ENCODE measurements at regions not wholly inside any gene's neighbourhood (a gene's known extent, or its start where the extent isn't known, plus 50 kb on each side); places are given as distances from the start of the nearest gene placed in this dataset.

DNA sequence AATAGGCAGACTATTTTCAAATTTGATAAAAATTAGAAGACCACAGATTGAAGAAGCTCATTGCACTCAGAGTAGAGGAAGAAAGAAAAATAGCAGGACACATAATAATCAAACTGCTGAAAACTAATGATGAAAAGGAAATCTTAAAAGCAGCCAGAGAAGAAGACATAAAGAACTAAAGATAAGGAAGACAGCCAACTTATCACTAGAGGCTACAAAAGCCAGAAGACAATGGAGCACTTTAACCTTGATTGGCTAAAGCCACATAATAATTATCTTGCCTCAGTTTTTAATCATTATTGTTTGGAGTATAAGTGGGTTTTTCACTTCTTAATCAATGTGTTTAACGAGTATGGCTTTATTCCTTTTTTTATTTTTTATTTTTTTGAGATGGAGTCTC lies 397.6 kb downstream of the RNF144B start:
- no peak for DNase-seq

DNA sequence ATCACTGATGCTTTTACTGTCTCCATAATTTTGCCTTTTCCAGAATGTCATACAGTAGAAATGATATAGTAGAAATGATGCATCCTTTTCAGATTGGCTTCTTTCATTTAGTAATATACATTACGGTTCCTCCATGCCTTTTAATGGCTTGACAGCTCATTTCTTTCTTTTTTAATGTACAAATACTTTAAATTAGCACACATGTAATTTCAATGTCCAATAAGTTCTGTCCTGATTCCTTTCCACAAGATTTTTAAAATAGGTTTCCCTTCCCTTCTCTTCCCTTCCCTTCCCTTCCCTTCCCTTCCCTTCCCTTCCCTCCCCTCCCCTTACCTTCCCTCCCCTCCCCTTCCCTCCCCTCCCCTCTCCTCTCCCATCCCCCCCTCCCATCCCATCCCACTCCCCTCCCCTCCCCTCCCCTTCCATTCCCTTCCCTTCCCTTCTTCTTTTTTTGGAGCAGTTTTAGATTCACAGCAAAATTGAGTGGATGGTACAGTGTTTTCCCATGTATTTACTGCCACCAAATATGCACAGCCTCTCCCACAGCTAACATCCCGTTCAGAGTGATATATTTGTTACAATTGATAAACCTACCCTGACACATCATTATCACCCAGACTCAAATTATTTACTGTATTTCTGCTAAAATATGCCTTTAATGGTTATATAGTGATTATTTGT lies 398.8 kb downstream of the RNF144B start:
- no peak for DNase-seq

DNA sequence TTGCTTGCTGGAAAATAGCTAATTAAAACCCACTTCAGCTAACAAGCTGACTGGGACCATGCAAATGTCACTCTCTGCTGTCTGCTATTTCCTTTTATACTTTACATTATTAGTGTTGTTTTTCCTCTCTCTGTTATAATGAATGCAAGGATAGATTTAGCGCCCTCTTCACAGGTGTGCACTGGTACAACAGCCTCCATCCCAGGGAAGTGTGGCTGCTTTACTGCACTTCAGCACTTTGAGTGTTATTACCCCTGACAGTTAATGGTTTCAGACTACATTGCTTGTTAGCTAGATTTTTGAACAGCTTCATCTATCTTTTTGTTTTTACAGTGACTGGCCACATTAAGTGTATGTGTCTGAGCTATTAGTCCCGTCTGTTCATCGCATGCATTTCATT lies 405.7 kb downstream of the RNF144B start:
- no peak for DNase-seq

DNA sequence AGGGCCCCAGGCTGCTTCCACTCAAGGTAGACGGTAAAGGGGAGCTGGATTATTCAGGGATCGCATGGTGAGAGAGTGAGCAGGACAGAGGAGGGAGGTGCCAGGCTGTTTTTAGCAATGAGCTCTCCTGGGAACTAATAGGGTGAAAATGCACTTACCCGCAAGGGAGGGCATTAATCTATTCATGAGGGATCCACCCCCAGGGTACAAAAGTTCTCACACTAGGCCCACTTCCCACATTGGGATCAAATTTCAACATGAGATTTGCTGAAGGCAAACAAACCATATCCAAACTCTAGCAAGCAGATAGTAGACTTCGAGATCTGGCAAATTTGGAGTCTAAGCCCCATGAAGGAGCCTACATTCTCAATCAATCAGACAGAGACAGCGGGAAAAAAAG lies 408.6 kb downstream of the RNF144B start:
- DNase-seq = no peak

DNA sequence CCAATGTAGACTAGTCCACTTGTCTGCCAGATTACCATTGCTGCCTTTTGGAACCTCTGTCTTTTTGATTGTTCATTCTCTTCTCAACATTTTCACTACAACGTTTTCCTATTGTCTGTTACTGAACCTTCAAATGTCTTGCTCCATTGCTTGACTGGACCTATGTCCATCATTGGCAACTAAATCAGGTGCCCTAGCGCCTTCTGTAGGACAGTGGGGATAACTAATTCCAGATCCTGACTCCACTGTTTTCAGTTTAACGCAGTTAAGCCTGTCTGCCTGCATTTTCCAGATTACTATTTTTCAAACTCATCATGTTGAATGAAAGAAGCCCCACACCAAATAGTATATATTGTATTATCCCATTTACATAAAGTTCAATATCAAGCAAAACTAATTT lies 433.6 kb downstream of the RNF144B start:
- DNase-seq = no peak

DNA sequence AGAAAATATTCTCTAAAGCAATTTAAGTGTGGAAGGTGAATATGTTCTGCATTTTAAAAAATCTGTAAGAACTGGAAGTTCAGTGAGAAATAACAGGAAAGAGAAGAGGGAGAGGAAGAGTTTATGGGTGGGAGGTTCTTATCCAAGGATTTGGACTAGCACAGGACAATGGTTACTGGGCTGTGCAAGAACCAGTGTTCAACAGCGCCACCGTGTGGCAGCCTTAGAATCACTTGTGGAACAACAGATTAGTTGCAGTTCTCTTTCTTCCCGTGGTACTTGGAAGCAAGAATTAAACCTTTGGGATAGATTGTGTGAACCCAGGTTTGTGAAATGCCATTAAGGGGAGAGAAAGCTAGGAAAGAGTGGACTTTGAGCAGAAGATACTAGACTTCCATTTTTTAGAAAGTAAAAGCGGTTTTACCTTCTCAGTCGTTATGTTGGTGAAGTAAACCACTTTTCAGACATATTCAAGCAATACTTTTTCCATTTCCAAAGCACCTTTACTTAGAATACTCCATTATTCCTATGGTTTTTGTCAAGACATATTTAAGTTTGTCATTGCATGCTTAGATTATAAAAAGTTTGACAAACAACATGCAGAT lies 436.7 kb downstream of the RNF144B start:
- DNase-seq = peak; percentile 38

DNA sequence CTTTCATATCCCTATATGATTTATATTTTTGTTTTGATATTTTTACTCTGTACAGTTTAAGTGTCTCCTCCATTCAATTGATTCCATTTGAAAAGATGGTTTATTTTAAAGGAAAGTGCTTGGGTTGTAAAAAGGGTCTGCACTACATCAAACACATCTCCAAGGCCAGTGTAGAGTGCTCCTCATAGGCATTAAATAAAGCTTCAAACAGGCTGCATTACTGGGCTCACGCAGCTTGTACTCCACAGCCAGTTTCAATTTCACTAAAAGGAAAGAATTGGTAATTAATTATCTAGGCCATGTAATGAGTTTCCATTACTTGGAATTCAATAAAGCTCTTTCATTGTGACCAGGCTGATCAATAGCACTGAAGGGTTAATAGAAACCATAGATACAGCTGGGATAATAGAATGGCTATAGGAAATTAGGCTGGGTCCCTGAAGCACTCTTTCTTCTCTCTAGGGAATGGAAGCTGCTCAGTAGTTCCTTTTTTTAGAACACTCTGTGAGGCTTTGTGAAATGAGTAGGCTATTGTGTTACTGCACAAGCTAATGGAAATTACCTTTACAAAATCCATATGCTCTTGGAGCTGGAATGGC lies 442.2 kb downstream of the RNF144B start:
- DNase-seq = no peak

DNA sequence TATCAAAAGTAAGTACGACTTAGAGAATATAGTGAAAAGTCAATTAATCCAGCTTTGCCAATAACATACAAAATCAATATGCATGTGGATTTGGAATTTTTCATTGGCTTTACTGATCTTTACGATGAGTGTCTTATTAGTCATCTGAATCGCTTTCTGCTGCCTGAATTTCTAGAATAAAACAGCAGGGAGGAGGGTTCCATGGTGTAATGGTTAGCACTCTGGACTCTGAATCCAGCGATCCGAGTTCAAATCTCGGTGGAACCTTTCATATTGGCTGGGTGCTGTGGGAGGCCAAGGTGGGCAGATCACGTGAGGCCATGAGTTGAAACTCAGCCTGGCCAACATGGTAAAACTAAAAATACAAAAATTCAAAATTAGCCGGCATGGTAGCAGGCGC lies 448.8 kb downstream of the RNF144B start:
- no peak for DNase-seq

DNA sequence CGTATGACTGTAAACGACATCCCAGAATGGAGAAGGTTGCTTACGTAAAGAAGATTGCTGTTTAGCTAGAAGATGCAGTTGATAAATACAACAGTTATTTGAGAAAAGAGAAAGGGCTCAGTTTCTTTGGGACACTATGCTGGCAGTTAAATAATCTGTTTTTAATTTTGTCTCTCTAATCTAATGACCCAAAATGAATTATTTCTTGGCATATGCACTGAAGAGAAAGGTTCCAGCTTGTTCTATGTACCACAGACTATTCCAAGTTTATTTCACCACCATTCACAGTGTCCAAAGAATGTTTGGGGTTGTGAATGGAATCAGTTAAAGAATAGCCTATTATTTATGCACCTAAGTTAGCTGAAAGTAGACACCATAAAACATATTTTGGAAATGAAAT lies 449.9 kb downstream of the RNF144B start:
- no peak for DNase-seq

DNA sequence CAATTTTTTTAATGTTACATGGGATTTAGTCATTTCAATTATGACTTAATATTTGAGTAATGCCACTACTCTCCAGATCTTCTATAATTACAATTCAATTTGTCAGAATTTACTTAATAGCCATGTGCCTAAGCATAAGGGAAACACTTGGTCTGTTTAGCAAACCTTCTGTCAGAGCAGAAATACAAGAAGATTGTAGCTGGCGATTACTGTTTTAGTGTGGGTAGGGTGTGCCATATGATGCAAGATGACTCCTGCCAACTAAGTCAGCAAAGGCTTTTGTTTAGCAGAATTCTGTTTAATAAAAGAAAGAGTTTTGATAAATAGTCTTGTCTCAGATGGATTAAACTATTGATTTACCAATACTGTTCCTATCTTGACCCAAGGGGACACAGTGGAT lies 455.4 kb downstream of the RNF144B start:
- no peak for DNase-seq

DNA sequence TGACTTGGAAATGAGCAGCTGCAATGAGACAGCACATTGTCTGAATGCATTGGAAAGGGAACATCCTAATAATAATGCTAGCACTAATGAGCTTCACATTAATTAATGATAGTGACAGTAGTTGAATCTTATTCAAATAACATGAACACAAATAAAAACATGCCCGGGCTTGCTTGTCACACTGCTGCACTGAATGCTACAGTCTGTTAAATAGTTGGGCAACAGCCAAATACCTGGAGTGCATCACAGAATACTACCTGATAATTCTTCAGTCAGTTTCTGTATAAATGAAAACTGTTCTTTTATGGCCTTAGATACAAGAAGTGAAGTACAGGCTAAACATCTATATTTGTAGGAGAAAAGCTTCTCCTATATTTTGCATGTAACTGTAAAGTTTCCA lies 458.7 kb downstream of the RNF144B start:
- DNase-seq = no peak

DNA sequence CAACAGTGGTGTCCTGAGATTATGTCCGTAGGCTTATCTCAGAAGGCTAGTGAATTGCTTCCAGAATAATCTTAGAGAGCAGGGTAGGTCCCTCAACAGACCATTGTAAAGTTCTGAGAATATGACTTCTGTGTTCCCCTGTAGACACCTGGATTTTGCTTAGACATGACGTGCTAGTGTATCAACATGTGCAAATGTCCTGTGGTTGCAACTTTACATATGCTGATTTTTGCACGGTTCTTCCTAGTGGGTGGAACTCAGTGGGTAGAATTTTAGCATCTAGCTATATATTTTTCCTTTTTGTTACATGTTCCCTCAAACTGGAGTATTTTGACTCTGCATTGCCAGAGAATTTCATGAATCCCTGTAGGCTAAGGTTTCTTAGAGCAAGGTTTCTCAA lies 459.2 kb downstream of the RNF144B start:
- DNase-seq = no peak

DNA sequence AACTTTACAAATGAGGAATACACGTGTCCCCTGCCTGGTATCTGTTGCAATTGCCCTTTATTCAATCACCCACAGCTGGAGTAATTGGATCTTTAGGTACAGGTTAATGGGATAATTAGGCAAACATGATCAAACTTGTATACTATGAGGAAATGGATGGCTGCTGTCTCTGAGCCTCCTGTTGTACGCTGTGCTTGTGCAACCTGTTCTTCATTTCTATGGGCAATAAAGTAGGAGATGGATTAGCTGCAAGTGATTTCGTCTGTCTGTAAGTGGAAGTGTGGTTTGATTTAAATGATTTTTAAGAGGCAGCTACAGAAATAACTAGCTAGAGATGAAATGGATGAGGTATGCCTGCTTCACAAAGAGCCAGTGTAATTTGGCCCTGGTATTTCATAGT lies 474.1 kb downstream of the RNF144B start:
- no peak for DNase-seq

DNA sequence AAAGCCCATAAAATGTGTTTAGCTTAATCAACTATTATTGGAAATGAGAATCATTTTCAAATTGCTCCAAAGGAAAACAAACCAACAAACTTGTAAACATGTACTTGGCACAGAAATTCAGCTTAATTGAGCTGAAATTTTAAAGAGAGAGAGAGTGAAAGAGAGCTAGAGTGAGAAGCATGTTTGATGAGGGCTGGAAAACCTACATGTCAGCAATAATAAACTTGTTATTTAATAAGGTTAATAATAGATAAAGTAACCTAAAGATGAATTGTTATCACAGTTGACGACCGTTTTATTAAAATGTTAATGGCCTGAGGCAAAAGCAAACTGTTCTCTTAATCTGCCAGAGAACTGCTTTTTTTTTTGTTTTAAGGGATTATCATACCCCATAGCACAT lies 496.1 kb downstream of the RNF144B start:
- DNase-seq = no peak

DNA sequence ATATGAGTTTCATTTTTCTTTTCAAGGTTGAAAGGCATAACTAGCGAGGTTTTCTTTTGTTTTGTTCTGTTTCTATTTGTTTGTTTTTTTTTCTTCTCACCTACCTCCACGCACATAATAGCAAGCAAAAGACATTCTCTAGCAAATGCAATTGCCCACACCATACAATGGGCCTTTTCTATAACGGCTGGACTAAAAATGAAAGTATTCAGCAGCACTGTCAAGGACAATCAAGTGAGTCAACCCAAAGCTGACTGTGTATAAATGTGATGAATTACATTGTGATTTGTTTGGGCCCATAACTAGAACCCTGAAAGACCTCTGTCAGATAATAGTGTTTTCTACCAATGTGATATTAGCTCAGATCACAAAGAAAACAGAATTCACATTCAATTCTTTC lies 496.7 kb downstream of the RNF144B start:
- DNase-seq = no peak

DNA sequence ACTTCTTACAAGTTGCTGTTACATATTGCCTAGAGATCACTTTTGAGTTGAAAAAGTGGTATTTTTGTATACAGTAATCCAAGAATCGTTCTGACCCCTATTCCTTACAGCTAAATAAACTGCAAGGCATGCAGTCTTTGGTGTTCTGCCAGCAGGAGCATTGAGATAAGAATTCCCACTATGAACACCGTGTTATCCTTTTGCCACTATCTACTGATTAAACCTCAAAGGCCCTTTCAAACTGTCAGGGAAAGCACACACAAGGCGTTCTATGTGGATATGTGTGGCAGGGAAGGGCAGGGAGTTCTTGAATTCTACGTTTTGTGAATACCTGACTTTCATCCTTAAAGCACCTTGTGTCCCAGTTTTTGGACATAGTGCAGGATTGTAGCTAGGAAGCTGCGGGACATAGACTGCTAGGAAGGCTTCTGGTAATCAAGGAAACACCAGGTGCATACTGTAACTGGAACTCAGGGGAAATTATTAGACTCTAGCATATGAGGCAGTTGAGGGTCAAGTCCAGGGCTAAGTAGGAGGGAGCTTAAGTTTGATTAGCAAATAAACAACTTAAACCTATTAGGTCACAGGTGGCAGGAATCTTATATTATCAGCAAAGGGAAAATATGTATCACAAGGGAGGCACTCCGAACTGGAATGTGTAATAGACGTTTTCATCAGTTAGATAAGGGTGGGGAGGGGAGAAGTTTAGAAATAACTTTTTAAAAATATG lies 506.6 kb downstream of the RNF144B start:
- DNase-seq = no peak

DNA sequence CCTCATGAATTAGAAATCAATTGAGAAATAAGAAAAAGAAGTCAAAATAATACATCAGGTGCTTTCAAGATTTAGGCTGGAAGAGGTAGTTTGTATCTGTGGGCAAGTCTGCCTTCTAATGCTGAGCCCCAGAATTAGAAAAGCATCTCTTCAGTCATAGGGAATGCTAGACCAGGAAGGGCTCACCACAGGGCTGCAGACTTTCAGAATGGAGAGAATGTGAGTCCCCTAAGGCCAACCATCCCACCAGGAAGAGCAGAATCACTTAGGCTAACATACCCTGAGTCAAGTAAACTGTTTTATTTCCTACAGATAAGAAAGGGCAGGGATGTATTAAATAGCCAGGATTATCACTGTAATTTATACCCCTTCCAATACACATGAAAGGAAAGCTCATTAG lies 510.2 kb downstream of the RNF144B start:
- DNase-seq = no peak

DNA sequence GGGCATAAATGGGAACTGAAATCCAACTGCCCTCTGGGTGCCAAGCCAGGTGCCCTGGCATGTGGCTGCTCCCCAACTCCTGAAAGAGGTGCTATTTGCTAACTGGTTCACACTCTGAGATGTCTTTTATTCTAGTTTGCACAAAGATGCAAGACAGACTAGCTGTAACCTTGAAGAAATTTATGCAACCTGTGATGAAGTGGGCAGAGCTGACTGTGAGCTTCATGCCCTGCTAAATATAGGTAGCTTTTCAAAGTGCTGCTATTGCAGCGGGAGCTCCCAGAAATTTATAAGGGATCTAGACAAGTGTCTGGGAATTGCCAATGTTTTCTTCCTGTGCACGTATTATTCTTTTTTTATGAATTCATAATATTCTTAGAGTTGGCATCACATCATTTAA lies 517.5 kb downstream of the RNF144B start:
- no peak for DNase-seq

DNA sequence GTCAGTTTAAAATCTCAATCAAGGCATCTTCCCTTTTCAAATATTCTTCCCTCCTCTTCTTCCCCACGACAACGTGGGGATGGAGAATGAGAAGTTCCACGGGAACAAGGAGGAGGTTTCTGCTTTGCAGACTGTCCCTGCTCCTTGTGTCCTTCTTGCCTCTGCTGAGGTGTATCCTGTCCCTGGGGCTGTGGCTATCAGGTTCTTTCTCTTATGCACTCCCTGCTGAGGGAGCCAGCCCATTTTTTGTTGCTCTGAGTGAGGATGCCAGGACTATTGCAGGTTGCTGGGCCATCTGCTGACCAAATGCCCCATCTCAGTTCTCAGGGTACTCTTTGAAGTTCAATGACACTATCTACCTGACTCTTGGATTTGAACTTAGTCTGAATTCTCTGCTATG lies 533.6 kb downstream of the RNF144B start:
- DNase-seq = no peak

DNA sequence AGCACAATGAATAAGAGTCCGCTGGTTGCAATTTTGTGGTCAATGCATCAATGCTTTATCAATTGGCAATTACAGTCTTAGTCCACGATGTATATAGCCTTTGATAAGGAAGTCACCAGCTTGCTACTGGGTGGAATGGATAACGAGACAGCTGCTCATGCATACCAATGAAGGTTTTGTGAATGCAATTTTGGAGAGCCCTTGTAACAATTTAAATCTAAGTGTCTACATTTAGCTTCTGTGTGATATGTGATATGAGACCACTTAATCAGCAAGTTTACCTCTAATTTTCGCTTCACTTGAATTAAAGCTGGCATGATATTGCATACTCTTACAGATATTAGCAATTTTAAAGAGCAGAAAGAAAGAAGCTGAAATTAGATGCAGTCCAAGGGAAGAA lies 543.9 kb downstream of the RNF144B start:
- no peak for DNase-seq

DNA sequence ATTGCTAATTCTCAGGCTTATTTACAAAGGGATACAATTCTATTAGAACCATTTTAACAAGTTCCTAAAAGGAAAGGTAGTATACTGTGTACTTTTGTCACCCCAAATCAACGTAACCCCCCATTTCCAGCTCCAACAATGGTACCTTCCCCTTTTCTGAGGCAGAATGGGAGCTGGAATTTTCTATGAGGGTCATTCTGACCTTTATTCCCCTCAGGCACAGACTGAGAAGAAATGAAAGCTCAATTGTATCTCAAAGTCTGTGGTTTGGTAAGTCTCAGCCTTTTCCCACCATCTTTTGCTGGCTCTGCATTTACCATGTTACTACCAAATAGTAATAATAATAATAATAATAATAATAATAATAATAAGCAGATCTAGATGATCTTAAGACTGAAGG lies 571.0 kb downstream of the RNF144B start:
- no peak for DNase-seq

DNA sequence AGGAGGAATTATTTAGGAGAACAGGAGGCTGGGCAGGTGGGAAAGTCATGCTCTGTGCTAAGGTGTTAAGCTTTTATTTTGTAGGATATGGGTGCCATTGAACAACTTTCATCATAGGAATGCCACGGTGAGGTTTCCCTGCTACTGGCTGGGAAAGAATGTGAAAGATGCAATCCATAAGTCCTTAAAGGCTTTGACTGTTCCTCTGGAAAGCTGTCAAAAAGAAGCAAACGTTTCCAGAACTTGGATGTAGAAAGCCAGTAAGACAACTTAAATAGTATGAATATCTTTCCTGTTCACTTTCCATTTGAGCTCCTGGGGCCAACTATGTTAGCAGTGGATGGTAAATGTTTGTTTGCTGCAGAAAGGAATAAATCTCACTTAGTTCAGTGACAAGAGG lies 574.4 kb downstream of the RNF144B start:
- DNase-seq = no peak

DNA sequence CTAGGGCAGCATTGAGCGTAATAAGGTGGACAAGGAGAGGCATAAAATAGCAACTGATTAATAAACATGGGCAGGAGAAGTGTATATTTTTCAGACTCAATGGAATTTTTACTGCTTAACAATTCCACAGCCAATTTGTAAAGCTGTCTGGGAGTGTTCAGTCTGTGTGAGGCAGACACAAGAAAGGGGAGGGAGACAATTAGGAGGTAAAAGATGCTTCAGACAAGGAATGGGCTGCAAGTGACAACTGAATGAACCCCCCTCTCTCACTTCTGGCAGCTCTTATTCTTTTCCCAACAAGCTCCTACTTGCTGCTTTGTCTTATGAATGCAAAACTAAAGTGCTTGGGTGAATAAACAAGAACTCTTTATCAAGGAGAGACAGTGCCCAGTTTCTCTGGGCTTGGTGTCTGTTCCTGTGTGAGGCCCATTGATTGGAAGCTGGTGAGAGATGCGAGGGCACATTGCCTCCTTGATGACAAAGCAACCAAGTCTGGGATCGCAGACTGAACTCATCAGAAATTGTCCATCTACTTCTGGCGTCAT lies 575.3 kb downstream of the RNF144B start:
- no peak for DNase-seq

DNA sequence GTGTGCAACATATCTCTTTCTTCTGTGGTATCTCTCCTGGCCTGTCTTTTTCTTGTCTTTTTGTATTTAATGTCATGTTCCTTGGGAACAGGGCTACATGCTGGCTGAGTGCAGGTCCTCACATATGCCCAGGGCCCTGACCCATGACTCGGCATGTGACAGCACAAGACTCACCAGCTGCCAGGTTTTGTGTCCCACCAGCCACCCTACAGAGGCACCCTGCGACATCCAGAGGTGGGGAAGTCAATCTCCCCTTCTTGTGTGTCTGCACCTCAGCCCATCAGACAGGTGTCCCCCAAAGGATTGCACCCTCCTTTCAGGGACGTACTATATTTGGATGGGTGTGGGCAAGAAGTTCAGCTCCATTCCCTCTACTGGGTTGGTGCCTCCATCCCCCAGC lies 576.3 kb downstream of the RNF144B start:
- no peak for DNase-seq

Measured in dermis blood vessel endothelial cell (primary cell).